GM23338 (cell line): ENCODE measurements at regions not wholly inside any gene's neighbourhood (a gene's known extent, or its start where the extent isn't known, plus 50 kb on each side); places are given as distances from the start of the nearest gene placed in this dataset.

Experiments used
- ATAC-seq: fragments of 200-7000 bp; cut with Tn5 transposase; 3 replicates; pipeline ENCODE4 v1.9.1; 2020
- DNase-seq: peaks from one replicate; pipeline ENCODE4 v3.0.0-alpha.2; 2015; ENCODE audit warnings: low spot score
- H2AFZ ChIP-seq: fragments of 200-600 bp; sonication (generic); 2 replicates; pipeline ENCODE4 v1.8.0; 2016; ENCODE audit warnings: antibody characterized with exemption, mild to moderate bottlenecking, moderate library complexity
- H3F3A ChIP-seq: fragments of 200-600 bp; sonication (generic); replicated peaks from 2 replicates; pipeline ENCODE4 v1.8.0; 2017; ENCODE audit warnings: antibody characterized with exemption, mixed run types, low read depth
- H3K27ac ChIP-seq: fragments of 200-600 bp; sonication (generic); 2 replicates; pipeline ENCODE4 v1.6.1; 2016; ENCODE audit warnings: low read depth
- H3K27me3 ChIP-seq: fragments of 200-600 bp; sonication (generic); 2 replicates; pipeline ENCODE4 v1.8.0; 2016; ENCODE audit warnings: mild to moderate bottlenecking, mixed run types, moderate library complexity; ENCODE audit not compliant: insufficient read depth
- H3K36me3 ChIP-seq: fragments of 200-600 bp; sonication (generic); 2 replicates; pipeline ENCODE4 v1.8.0; 2016; ENCODE audit warnings: mild to moderate bottlenecking; ENCODE audit not compliant: insufficient read depth
- H3K4me1 ChIP-seq: fragments of 200-600 bp; sonication (generic); 2 replicates; pipeline ENCODE4 v1.8.0; 2016; ENCODE audit warnings: mild to moderate bottlenecking, moderate library complexity; ENCODE audit not compliant: insufficient read depth
- H3K4me2 ChIP-seq: fragments of 200-600 bp; sonication (generic); 2 replicates; pipeline ENCODE4 v1.7.1; 2017; ENCODE audit warnings: mixed run types
- H3K4me3 ChIP-seq: fragments of 200-600 bp; sonication (generic); 2 replicates; pipeline ENCODE4 v1.6.1; 2016; ENCODE audit warnings: mixed run types
- H3K79me2 ChIP-seq: fragments of 200-600 bp; sonication (generic); replicated peaks from 2 replicates; pipeline ENCODE4 v1.8.0; 2017; ENCODE audit warnings: mild to moderate bottlenecking; ENCODE audit not compliant: insufficient read depth
- H3K9me2 ChIP-seq: fragments of 200-600 bp; sonication (generic); 2 replicates; pipeline ENCODE4 v1.8.0; 2017; ENCODE audit not compliant: insufficient read depth
- H4K20me1 ChIP-seq: fragments of 200-600 bp; sonication (generic); replicated peaks from 2 replicates; pipeline ENCODE4 v1.8.0; 2017; ENCODE audit warnings: mild to moderate bottlenecking; ENCODE audit not compliant: insufficient read depth
- H3K27ac Mint-ChIP-seq: 2 replicates; pipeline ENCODE4 v1.8.0; 2020; ENCODE audit warnings: inconsistent platforms, mild to moderate bottlenecking, moderate library complexity, mixed read lengths
- H3K27me3 Mint-ChIP-seq: 3 replicates; pipeline ENCODE4 v1.8.0; 2022; ENCODE audit warnings: low read depth, mild to moderate bottlenecking, moderate library complexity, mixed read lengths, inconsistent platforms; ENCODE audit not compliant: insufficient read depth, poor library complexity
- H3K36me3 Mint-ChIP-seq: 3 replicates; pipeline ENCODE4 v1.8.0; 2021; ENCODE audit warnings: low read depth, mild to moderate bottlenecking, inconsistent platforms, moderate library complexity, mixed read lengths
- H3K4me1 Mint-ChIP-seq: 3 replicates; pipeline ENCODE4 v1.8.0; 2020; ENCODE audit warnings: mild to moderate bottlenecking, inconsistent platforms, mixed read lengths
- H3K4me3 Mint-ChIP-seq: 3 replicates; pipeline ENCODE4 v1.8.0; 2021; ENCODE audit warnings: moderate library complexity, mild to moderate bottlenecking, inconsistent platforms, mixed read lengths
- H3K9me3 Mint-ChIP-seq: 3 replicates; pipeline ENCODE4 v1.8.0; 2020; ENCODE audit warnings: moderate library complexity, mild to moderate bottlenecking, inconsistent platforms, mixed read lengths
- CTCF ChIP-seq, 2 experiments: fragments of 200-600 bp in 1 of 2; sonication (generic) in 1 of 2; conservative IDR thresholded peaks; 2 replicates each; pipeline versions ENCODE4 v1.5.1 to v1.6.1; 2016 to 2017; ENCODE audit warnings: antibody characterized with exemption in 2 of 2, low read depth in 2 of 2, mild to moderate bottlenecking in 2 of 2, moderate library complexity in 1 of 2
- ETS1 ChIP-seq: IDR thresholded peaks from 2 replicates; pipeline ENCODE4 v1.6.1; 2016; ENCODE audit warnings: antibody characterized with exemption
- NANOG ChIP-seq: IDR thresholded peaks from 2 replicates; pipeline ENCODE4 v1.6.1; 2016; ENCODE audit warnings: antibody characterized with exemption, borderline replicate concordance
- POLR2AphosphoS5 ChIP-seq: IDR thresholded peaks from 2 replicates; pipeline ENCODE4 v1.6.1; 2016; ENCODE audit warnings: antibody characterized with exemption, low read depth
- REST ChIP-seq: IDR thresholded peaks from one replicate; pipeline ENCODE4 v1.6.1; 2018; ENCODE audit warnings: antibody characterized with exemption; ENCODE audit not compliant: unreplicated experiment
- STAT1 ChIP-seq: IDR thresholded peaks from one replicate; pipeline ENCODE4 v1.6.1; 2016; ENCODE audit warnings: antibody characterized with exemption; ENCODE audit not compliant: unreplicated experiment
- ZNF114 ChIP-seq: fragments of 250-450 bp; sonication (Bioruptor Pico); IDR thresholded peaks from 2 replicates; pipeline ENCODE4 v1.5.0; 2020; ENCODE audit warnings: mild to moderate bottlenecking, moderate library complexity
- ZNF462 ChIP-seq: fragments of 250-450 bp; sonication (Bioruptor Pico); IDR thresholded peaks from 2 replicates; pipeline ENCODE4 v1.5.0; 2020; ENCODE audit warnings: mild to moderate bottlenecking, moderate library complexity

GRCh38 chrX:40968180-40968579 is 117.1 kb upstream of the USP9X start (continued):
- no peak for TF ChIP-seq ZNF462 (CRISPR knock-in tag)
- TF ChIP-seq STAT1 = no peak
- TF ChIP-seq ZNF114 = no peak
- TF ChIP-seq ETS1 = no peak
- no peak for TF ChIP-seq NANOG

- ATAC-seq = no peak
- DNase-seq = no peak
- Histone ChIP-seq H3K4me1 (no peaks in the 10 kb centered on the region), H3K4me3 (no peak overlapping the region), H4K20me1 (no peaks in the 10 kb centered on the region), H3K9me2 (no peaks in the 10 kb centered on the region), H3K4me2 (no peak overlapping the region), H3K27ac (no peak overlapping the region), H2AFZ (no peak overlapping the region), H3F3A (no peaks in the 10 kb centered on the region), H3K79me2 (no peaks in the 10 kb centered on the region), H3K27me3 (no peaks in the 10 kb centered on the region), H3K36me3 (no peaks in the 10 kb centered on the region)
- no peak overlapping the region for H3K4me3 Mint-ChIP-seq
- H3K27ac Mint-ChIP-seq = no peak overlapping the region
- peaks cover 3% of the 10 kb centered on the region for H3K9me3 Mint-ChIP-seq
- H3K27me3 Mint-ChIP-seq = no peaks in the 10 kb centered on the region
- peaks cover 5% of the 10 kb centered on the region; the same call in 2 of the 3 replicates for H3K4me1 Mint-ChIP-seq
- H3K36me3 Mint-ChIP-seq = peaks cover 7% of the 10 kb centered on the region
- no peak for TF ChIP-seq POLR2AphosphoS5
- TF ChIP-seq CTCF (conservative IDR thresholded peaks at IDR 0.05; ENCODE audit: low read depth in 2 of 2) = no peak
- TF ChIP-seq ETS1 = no peak
- TF ChIP-seq NANOG = no peak
- no peak for TF ChIP-seq REST
These were observed 113.5 kb upstream of the USP9X start for GRCh38 chrX:40971736-40972135.
